ENCODE measurements at regions not wholly inside any gene's neighbourhood (a gene's known extent, or its start where the extent isn't known, plus 50 kb on each side); places are given as distances from the start of the nearest gene placed in this dataset.
A peak's percentile ranks its signal among the peaks of the same experiment; 100 is the strongest.

DNA sequence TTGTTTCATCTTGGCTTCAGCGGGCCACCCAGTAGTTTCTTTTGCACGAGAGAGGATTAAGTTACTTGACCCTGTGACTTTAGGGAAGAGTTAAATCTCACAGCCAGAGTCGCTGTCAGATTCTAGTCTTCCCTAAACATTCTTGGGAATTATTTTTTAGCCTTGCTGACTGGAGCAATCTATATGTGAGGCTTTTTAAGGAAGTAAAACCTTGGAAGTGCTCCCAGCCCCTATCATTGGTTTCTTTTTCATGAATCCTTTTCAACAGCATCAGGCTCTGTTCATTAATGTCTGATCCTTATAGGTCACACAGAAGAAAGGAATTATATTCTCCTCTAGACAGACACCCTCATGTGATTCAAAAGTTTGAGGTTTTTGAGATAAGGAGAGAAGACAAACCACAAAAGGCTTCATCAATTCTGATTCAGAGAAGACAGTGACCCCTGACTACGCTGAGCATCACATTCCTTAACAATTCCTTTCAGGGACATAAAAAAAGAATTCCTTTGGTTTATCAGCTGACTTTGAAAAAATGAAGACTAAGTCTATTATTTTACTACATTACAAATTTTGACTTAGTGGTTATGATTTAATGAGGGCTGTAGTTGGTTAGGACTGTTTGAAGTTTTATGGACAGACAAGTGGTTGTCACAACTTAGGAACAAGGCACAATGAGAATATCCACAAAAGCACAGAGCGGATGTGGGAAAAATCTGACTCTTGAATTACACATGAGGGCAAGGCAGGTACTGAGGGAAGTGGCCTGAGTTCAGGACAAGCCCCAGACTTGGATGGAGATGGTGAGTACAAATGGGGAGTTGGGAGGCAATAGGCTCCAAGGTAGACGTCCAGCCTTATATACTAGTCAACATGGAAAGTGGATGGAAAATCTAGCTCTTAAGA lies 171.1 kb upstream of the STT3B start:
- Histone ChIP-seq H3K4me1 (ENCODE audit: control insufficient read depth, insufficient read depth, low read length) (no peaks in the 10 kb centered on the region), H3K36me3 (ENCODE audit: control insufficient read depth, insufficient read depth, low read length) (no peaks in the 10 kb centered on the region), H3K4me3 (ENCODE audit: low read length) (no peak overlapping the region), H3K27ac (ENCODE audit: low read length) (no peak overlapping the region), H3K9me3 (replicated peaks; ENCODE audit: control insufficient read depth, low read depth, low read length) (no peaks in the 10 kb centered on the region), H3K27me3 (ENCODE audit: control insufficient read depth, insufficient read depth, low read length) (no peaks in the 10 kb centered on the region)
- DNase-seq: peak; percentile 56
- WGBS (ENCODE audit: insufficient coverage): 50% methylated on average over 2 of the region's 6 CpGs

DNA sequence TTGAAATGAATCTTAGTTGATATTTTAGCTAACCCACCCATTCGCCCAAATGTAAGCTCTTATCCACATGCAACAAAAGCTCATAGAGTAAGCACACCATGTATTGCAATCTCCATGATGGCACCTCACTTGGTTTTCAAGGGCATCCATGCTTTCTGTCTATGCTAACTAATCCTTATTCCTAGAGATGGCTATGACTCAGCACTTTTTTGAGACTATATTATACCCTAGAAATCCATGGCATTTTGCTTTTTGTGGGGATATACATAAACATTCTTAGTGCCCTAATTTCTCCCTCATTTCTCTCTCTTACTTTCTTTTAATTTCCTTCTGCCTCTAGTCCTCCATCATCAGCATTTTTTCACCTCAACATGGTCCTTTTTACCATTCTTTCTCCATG lies 168.5 kb upstream of the STT3B start:
- H3K4me1 ChIP-seq (ENCODE audit: control insufficient read depth, insufficient read depth, low read length): no peaks in the 10 kb centered on the region
- H3K9me3 ChIP-seq (replicated peaks; ENCODE audit: control insufficient read depth, low read depth, low read length): no peaks in the 10 kb centered on the region
- H3K36me3 ChIP-seq (ENCODE audit: control insufficient read depth, insufficient read depth, low read length): no peaks in the 10 kb centered on the region
- no peaks in the 10 kb centered on the region for H3K27me3 ChIP-seq (ENCODE audit: control insufficient read depth, insufficient read depth, low read length)
- whole genome bisulfite sequencing (ENCODE audit: insufficient coverage): no CpG with 5 or more reads among the region's 1 CpG
- no peak for DNase-seq
- H3K27ac ChIP-seq (ENCODE audit: low read length): no peak overlapping the region
- H3K4me3 ChIP-seq (ENCODE audit: low read length): no peak overlapping the region

DNA sequence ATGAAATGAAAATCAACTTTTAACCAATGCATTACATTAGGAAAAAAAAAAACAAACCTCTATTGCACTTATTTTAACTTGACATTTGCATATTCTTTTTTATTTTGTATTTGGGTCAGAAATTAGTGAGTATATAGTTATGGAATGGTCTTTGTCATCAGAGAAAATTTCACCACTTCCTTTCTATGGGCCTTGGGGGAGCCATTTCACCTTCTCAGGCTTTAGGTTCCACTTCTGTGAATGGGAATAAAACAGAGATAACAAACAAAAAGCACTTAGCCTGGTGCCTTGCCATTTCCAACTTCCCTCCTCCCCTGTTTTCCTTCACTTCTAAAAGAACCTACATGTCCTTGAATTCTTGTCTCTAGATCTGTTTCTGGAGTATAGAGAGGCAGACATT lies 168.0 kb upstream of the STT3B start:
- DNase-seq: no peak
- Histone ChIP-seq H3K9me3 (replicated peaks; ENCODE audit: control insufficient read depth, low read depth, low read length) (no peaks in the 10 kb centered on the region), H3K27me3 (ENCODE audit: control insufficient read depth, insufficient read depth, low read length) (no peaks in the 10 kb centered on the region), H3K27ac (ENCODE audit: low read length) (no peak overlapping the region), H3K36me3 (ENCODE audit: control insufficient read depth, insufficient read depth, low read length) (no peaks in the 10 kb centered on the region), H3K4me1 (ENCODE audit: control insufficient read depth, insufficient read depth, low read length) (no peaks in the 10 kb centered on the region), H3K4me3 (ENCODE audit: low read length) (no peak overlapping the region)

DNA sequence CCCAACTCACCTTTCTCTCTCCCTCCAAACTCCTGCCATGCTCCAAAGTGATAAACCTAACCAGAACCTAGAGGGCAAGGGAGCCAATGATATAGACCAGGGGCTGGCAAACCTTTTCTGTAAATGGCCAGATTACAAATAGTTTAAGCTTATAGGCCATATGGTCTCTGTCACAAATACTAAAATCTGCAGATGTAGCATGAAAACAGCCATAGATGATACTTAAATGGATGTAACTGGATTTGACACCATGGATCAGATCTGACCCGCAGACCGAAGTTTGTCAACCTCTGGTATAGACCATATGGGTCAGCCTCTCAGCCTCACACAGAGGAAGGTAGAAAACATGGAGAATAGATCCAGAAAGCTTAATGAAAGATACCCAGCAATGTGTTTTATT lies 165.2 kb upstream of the STT3B start:
- no peaks in the 10 kb centered on the region for H3K27me3 ChIP-seq (ENCODE audit: control insufficient read depth, insufficient read depth, low read length)
- H3K4me3 ChIP-seq (ENCODE audit: low read length): no peak overlapping the region
- H3K27ac ChIP-seq (ENCODE audit: low read length): no peak overlapping the region
- WGBS (ENCODE audit: insufficient coverage): no CpG with 5 or more reads among the region's 2 CpGs
- H3K36me3 ChIP-seq (ENCODE audit: control insufficient read depth, insufficient read depth, low read length): no peaks in the 10 kb centered on the region
- H3K9me3 ChIP-seq (replicated peaks; ENCODE audit: control insufficient read depth, low read depth, low read length): no peaks in the 10 kb centered on the region
- H3K4me1 ChIP-seq (ENCODE audit: control insufficient read depth, insufficient read depth, low read length): no peaks in the 10 kb centered on the region
- DNase-seq: no peak

DNA sequence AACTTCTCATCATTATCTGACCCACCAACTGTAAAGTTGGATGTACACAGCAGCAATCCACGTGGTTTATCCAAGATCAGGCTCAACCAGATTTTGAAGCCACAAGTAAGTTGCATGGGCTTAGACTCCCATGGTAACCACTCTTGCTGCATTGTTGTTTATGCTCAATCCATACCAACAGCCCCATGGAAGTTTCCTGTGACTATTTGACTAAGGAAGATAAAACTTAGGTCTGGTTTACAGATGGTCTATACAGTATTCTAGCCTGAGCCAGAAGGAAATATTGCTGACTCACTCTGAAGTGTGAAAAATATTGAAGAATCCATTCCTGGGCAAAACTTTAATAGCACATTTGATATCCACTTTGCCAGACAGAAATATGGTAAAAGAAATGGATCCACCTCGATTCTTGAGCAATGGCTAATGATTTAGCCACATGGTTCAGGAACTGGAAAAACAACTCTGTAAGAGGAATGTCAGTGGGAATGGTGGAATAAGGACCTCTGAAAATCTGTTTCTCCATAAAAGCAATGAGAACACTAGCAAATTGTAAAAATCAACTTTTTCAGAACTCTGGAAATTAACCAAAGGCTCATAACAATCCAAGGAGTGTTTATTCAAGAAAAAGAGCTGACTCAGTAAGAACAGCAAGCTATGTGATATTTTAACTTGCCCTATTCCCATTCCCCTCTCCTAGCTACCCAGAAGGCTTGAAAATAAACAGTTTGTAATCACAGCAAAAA lies 162.9 kb upstream of the STT3B start:
- peak; percentile 63 for DNase-seq
- H3K36me3 ChIP-seq (ENCODE audit: control insufficient read depth, insufficient read depth, low read length): no peaks in the 10 kb centered on the region
- no peaks in the 10 kb centered on the region for H3K9me3 ChIP-seq (replicated peaks; ENCODE audit: control insufficient read depth, low read depth, low read length)
- WGBS (ENCODE audit: insufficient coverage): 45% methylated on average over 2 of the region's 2 CpGs
- H3K27ac ChIP-seq (ENCODE audit: low read length): no peak overlapping the region
- no peak overlapping the region for H3K4me3 ChIP-seq (ENCODE audit: low read length)
- no peaks in the 10 kb centered on the region for H3K27me3 ChIP-seq (ENCODE audit: control insufficient read depth, insufficient read depth, low read length)
- H3K4me1 ChIP-seq (ENCODE audit: control insufficient read depth, insufficient read depth, low read length): no peaks in the 10 kb centered on the region

DNA sequence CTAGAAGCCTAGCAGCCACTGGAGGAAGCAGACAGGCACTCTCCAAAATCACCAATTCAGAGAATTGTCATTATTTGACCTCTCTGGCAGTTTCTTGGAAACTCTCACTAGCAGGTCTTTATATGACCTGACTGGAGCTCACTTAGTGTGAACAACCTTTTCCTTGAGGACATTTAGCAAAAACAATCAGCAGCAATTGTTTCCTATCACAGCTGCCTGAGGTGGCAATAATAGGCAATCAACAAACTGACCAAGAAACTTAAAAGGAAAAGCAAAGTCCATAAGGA lies 162.4 kb upstream of the STT3B start:
- H3K36me3 ChIP-seq (ENCODE audit: control insufficient read depth, insufficient read depth, low read length): no peaks in the 10 kb centered on the region
- H3K4me3 ChIP-seq (ENCODE audit: low read length): no peak overlapping the region
- DNase-seq: no peak
- no peaks in the 10 kb centered on the region for H3K9me3 ChIP-seq (replicated peaks; ENCODE audit: control insufficient read depth, low read depth, low read length)
- H3K4me1 ChIP-seq (ENCODE audit: control insufficient read depth, insufficient read depth, low read length): no peaks in the 10 kb centered on the region
- H3K27ac ChIP-seq (ENCODE audit: low read length): no peak overlapping the region
- H3K27me3 ChIP-seq (ENCODE audit: control insufficient read depth, insufficient read depth, low read length): no peaks in the 10 kb centered on the region

DNA sequence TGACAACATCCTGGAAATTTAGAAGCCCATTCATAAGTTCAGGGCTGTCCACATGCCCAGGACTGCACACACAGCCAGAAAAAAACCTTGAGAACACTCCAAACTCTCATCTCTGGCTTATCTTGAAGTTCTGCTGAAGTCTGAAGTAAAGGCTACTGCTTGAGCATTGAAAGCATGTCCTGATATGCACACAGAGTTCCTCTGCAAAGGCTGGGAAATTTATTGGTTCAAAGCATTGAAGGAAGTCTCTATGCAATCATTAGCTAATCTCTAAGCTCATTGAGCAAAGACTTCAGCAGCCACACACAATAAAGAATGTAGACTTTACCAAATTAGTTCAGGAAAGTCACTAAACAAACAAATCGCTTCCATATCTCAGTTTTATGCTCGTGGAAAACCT lies 162.0 kb upstream of the STT3B start:
- 100% methylated on average over 1 of the region's 2 CpGs for WGBS (ENCODE audit: insufficient coverage)
- Histone ChIP-seq H3K4me3 (ENCODE audit: low read length) (no peak overlapping the region), H3K36me3 (ENCODE audit: control insufficient read depth, insufficient read depth, low read length) (no peaks in the 10 kb centered on the region), H3K4me1 (ENCODE audit: control insufficient read depth, insufficient read depth, low read length) (no peaks in the 10 kb centered on the region), H3K27me3 (ENCODE audit: control insufficient read depth, insufficient read depth, low read length) (no peaks in the 10 kb centered on the region), H3K27ac (ENCODE audit: low read length) (no peak overlapping the region), H3K9me3 (replicated peaks; ENCODE audit: control insufficient read depth, low read depth, low read length) (no peaks in the 10 kb centered on the region)
- DNase-seq: no peak

DNA sequence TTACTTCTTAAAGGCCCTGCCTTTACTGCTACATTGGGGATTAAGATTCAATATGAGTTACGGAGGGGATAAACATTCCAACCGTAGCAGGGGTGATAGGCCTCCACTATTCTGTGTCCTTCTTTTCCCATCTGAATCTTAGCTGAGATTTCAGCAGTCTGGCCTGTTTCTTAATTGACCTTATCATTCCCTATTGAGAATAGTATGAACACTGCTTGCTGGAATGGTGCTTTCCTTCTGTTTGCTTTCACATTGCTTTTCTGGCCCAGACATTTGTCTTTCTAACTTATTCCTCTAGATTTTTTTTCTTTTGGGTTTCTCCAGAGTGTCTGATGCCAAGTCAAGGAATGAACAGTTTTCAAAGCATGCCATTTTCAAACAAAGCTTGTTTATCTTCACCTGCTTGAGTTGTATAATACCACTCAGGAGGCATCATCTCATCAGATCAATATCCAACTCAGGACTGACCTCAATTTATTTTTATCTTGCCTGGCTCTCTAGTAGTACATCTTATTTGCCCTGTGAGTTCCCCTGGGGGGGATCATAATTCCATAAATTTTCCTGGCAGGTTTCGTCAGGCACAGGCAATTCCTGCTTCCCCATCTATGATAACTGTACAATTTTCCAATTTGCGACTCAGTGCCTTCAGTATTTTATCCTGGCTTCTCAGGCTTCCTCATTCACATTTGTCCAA lies 161.1 kb upstream of the STT3B start:
- Histone ChIP-seq H3K9me3 (replicated peaks; ENCODE audit: control insufficient read depth, low read depth, low read length) (no peaks in the 10 kb centered on the region), H3K27me3 (ENCODE audit: control insufficient read depth, insufficient read depth, low read length) (no peaks in the 10 kb centered on the region), H3K4me1 (ENCODE audit: control insufficient read depth, insufficient read depth, low read length) (no peaks in the 10 kb centered on the region), H3K4me3 (ENCODE audit: low read length) (no peak overlapping the region), H3K27ac (ENCODE audit: low read length) (no peak overlapping the region), H3K36me3 (ENCODE audit: control insufficient read depth, insufficient read depth, low read length) (no peaks in the 10 kb centered on the region)
- peak; percentile 51 for DNase-seq
- no CpG with 5 or more reads among the region's 4 CpGs for WGBS (ENCODE audit: insufficient coverage)

DNA sequence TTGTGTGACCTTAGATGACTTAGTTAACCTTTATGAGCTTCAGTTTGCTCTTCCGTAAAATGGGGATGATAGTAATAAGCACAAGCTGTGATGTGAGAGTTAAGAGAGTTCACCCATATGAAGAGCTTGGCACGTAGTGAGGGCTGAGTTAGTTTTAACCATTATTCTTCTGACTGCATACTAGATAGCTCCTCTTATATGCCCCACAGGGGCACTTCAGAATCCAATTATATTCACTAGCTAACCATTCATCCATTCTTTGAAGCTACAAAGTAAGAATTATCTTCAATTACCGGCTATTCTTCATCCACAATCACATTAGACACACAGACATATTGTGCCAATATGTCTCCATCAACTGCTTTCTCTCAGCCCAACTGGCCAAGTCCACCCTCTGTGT lies 159.0 kb upstream of the STT3B start:
- no peaks in the 10 kb centered on the region for H3K27me3 ChIP-seq (ENCODE audit: control insufficient read depth, insufficient read depth, low read length)
- H3K4me3 ChIP-seq (ENCODE audit: low read length): no peak overlapping the region
- no peaks in the 10 kb centered on the region for H3K4me1 ChIP-seq (ENCODE audit: control insufficient read depth, insufficient read depth, low read length)
- no peaks in the 10 kb centered on the region for H3K9me3 ChIP-seq (replicated peaks; ENCODE audit: control insufficient read depth, low read depth, low read length)
- 100% methylated on average over 1 of the region's 3 CpGs for WGBS (ENCODE audit: insufficient coverage)
- H3K36me3 ChIP-seq (ENCODE audit: control insufficient read depth, insufficient read depth, low read length): no peaks in the 10 kb centered on the region
- DNase-seq: no peak
- no peak overlapping the region for H3K27ac ChIP-seq (ENCODE audit: low read length)

DNA sequence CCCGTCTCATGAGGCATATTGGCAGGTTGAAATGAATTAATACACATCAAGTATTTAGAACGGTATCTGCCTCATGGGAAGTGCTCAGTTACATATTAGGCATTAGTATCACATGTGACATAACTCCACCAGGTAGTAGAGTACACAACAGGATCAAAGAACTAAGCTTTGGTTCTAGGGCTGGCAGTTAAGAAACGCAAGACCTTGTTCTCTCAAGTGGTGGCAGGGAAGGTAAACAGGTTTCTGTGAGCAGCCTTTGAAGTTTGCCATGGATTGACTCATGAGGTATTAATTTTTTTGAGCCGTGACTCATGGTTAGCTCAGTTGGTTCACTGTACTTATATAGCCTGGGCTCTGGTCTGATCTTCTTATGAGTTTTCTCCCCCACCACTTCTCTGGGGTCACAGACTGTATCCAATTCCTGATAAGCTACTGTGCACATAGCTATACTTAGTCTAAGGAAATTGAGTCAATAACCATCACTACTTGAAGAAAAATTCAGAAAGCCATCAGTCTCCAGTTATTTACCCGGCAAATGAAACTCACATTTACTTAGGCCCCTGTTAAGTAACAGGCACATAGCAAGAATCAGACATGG lies 155.6 kb upstream of the STT3B start:
- H3K9me3 ChIP-seq (replicated peaks; ENCODE audit: control insufficient read depth, low read depth, low read length): no peaks in the 10 kb centered on the region
- 84% methylated on average over 2 of the region's 5 CpGs for WGBS (ENCODE audit: insufficient coverage)
- H3K4me1 ChIP-seq (ENCODE audit: control insufficient read depth, insufficient read depth, low read length): no peaks in the 10 kb centered on the region
- no peaks in the 10 kb centered on the region for H3K36me3 ChIP-seq (ENCODE audit: control insufficient read depth, insufficient read depth, low read length)
- DNase-seq: no peak
- no peak overlapping the region for H3K4me3 ChIP-seq (ENCODE audit: low read length)
- no peak overlapping the region for H3K27ac ChIP-seq (ENCODE audit: low read length)
- H3K27me3 ChIP-seq (ENCODE audit: control insufficient read depth, insufficient read depth, low read length): no peaks in the 10 kb centered on the region

Data from muscle of leg (tissue), 3 donors.